GM23248 (cell line): ENCODE measurements at regions not wholly inside any gene's neighbourhood (a gene's known extent, or its start where the extent isn't known, plus 50 kb on each side); places are given as distances from the start of the nearest gene placed in this dataset.

ENCODE experiments used
- DNase-seq: peaks from one replicate; pipeline ENCODE4 v3.0.0-alpha.2; 2015
- H2AFZ ChIP-seq: fragments of 200-600 bp; sonication (generic); 2 replicates; pipeline ENCODE4 v1.6.1; 2016; ENCODE audit warnings: antibody characterized with exemption
- H3F3A ChIP-seq: fragments of 200-600 bp; sonication (generic); 2 replicates; pipeline ENCODE4 v1.6.1; 2016; ENCODE audit warnings: mild to moderate bottlenecking, antibody characterized with exemption, mixed run types; ENCODE audit not compliant: insufficient read depth
- H3K27ac ChIP-seq: fragments of 200-600 bp; sonication (generic); 2 replicates; pipeline ENCODE4 v1.5.1; 2016; ENCODE audit warnings: mild to moderate bottlenecking
- H3K27me3 ChIP-seq: fragments of 200-600 bp; sonication (generic); replicated peaks from 2 replicates; pipeline ENCODE4 v1.6.1; 2016; ENCODE audit warnings: mild to moderate bottlenecking; ENCODE audit not compliant: insufficient read depth
- H3K36me3 ChIP-seq: fragments of 200-600 bp; sonication (generic); 2 replicates; pipeline ENCODE4 v1.6.1; 2016; ENCODE audit warnings: low read depth, mild to moderate bottlenecking
- H3K4me1 ChIP-seq: fragments of 200-600 bp; sonication (generic); 2 replicates; pipeline ENCODE4 v1.6.1; 2016; ENCODE audit warnings: mild to moderate bottlenecking; ENCODE audit not compliant: insufficient read depth
- H3K4me2 ChIP-seq: fragments of 200-600 bp; sonication (generic); one replicate; pipeline ENCODE4 v1.6.1; 2016; ENCODE audit warnings: mild to moderate bottlenecking; ENCODE audit not compliant: unreplicated experiment
- H3K4me3 ChIP-seq: fragments of 200-600 bp; sonication (generic); 2 replicates; pipeline ENCODE4 v1.5.1; 2016; ENCODE audit warnings: mild to moderate bottlenecking
- H3K79me2 ChIP-seq: fragments of 200-600 bp; sonication (generic); 2 replicates; pipeline ENCODE4 v1.6.1; 2016; ENCODE audit warnings: mild to moderate bottlenecking; ENCODE audit not compliant: insufficient read depth
- H3K9ac ChIP-seq: fragments of 200-600 bp; sonication (generic); 2 replicates; pipeline ENCODE4 v1.6.1; 2016; ENCODE audit warnings: mild to moderate bottlenecking
- H3K9me2 ChIP-seq: fragments of 200-600 bp; sonication (generic); 2 replicates; pipeline ENCODE4 v1.6.1; 2016; ENCODE audit warnings: mixed run types, mild to moderate bottlenecking, moderate library complexity; ENCODE audit not compliant: insufficient read depth
- H3K9me3 ChIP-seq: fragments of 200-600 bp; sonication (generic); one replicate; pipeline ENCODE4 v1.6.1; 2017; ENCODE audit warnings: low read depth
- H4K20me1 ChIP-seq: fragments of 200-600 bp; sonication (generic); 2 replicates; pipeline ENCODE4 v1.6.0; 2016; ENCODE audit not compliant: insufficient read depth
- EZH2 ChIP-seq: fragments of 200-600 bp; sonication (generic); IDR thresholded peaks from 2 replicates; pipeline ENCODE4 v1.6.1; 2018; ENCODE audit warnings: antibody characterized with exemption, mild to moderate bottlenecking; ENCODE audit not compliant: insufficient read depth, poor library complexity, severe bottlenecking
- EZH2phosphoT487 ChIP-seq: fragments of 200-600 bp; sonication (generic); IDR thresholded peaks from 2 replicates; pipeline ENCODE4 v1.6.1; 2018; ENCODE audit warnings: antibody characterized with exemption, moderate library complexity, mild to moderate bottlenecking, low read depth; ENCODE audit not compliant: insufficient read depth
- WGBS, 2 experiments: methylation state at CpG; one replicate each; pipeline ENCODE4 v1.1.6; 2015 to 2017; ENCODE audit warnings: low lambda C conversion rate in 2 of 2, low coverage in 1 of 2; ENCODE audit errors: missing lambda C conversion rate in 2 of 2; 5-methylcytosine and 5-hydroxymethylcytosine counted together
- in situ Hi-C: fragments of 300-500 bp; cut with MboI; formaldehyde crosslinking; loops from 2 replicates; pipeline ENCODE4 v1.15.0; 2020

DNA sequence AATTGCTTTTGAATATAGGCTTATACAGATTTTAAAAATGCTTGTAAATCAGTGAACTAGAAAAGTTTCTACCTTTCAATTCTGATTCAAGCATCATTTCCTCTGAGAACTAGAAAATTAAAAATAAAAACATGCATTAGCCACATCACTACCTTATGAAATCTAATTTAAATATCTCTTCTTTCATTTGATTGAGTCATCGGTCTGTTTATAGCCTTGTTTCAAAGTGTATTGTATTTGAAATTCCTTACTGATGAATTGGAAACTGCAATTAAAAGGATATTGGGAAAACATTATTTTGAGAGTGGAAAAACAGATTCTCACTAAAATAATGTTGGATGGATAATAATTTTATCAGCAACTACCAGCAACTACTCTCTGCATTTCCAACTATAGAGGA is 717.7 kb upstream of the FAM98A start:
- H3F3A ChIP-seq, result no peaks in the 10 kb centered on the region
- H3K4me2 ChIP-seq, result no peak overlapping the region
- no peaks in the 10 kb centered on the region for H3K27me3 ChIP-seq
- no peaks in the 10 kb centered on the region for H3K4me1 ChIP-seq
- no peaks in the 10 kb centered on the region for H3K9me2 ChIP-seq
- H4K20me1 ChIP-seq, result no peaks in the 10 kb centered on the region
- no peaks in the 10 kb centered on the region for H3K36me3 ChIP-seq
- TF ChIP-seq EZH2 (no peak), EZH2phosphoT487 (no peak)
- H3K27ac ChIP-seq, result no peak overlapping the region
- no peaks in the 10 kb centered on the region for H3K79me2 ChIP-seq
- no peak overlapping the region for H3K4me3 ChIP-seq
- no peak overlapping the region for H3K9ac ChIP-seq
- in situ Hi-C loops, result no loop called here
- DNase-seq, result no peak
- 31 to 38% methylated on average over 1 of the region's 1 CpG for WGBS, 2 experiments
- H3K9me3 ChIP-seq, result no peaks in the 10 kb centered on the region
- H2AFZ ChIP-seq, result no peak overlapping the region

DNA sequence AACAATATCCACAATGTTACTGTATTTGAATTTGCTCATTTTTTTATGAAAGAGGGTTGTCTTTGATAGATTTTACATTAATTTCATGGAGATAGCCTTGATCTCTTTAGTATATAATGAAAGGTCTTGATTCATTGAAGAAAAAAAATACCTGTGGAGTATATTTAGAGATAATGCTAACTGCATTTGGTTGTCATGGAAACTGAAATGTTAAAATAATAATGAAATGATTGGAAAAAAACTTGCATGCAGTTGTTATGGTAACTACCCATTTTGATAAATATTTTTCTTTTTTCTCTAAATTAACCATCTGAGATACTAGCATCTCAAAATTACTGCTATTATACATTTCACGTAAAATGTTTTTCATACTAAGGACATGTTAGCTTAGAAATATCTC is 712.7 kb upstream of the FAM98A start:
- no peaks in the 10 kb centered on the region for H3K4me1 ChIP-seq
- DNase-seq, result no peak
- no peak overlapping the region for H3K4me3 ChIP-seq
- H3F3A ChIP-seq, result no peaks in the 10 kb centered on the region
- no peaks in the 10 kb centered on the region for H3K79me2 ChIP-seq
- in situ Hi-C loops, result no loop called here
- no peak overlapping the region for H2AFZ ChIP-seq
- H4K20me1 ChIP-seq, result no peaks in the 10 kb centered on the region
- TF ChIP-seq EZH2phosphoT487 (no peak), EZH2 (no peak)
- no peaks in the 10 kb centered on the region for H3K9me3 ChIP-seq
- H3K36me3 ChIP-seq, result no peaks in the 10 kb centered on the region
- H3K27ac ChIP-seq, result no peak overlapping the region
- no peaks in the 10 kb centered on the region for H3K27me3 ChIP-seq
- H3K9me2 ChIP-seq, result no peaks in the 10 kb centered on the region
- no peak overlapping the region for H3K9ac ChIP-seq
- H3K4me2 ChIP-seq, result no peak overlapping the region
- WGBS, 2 experiments, result 22% methylated on average over 1 of the region's 1 CpG

GRCh38 chr2:34308140-34308539 is 709.0 kb upstream of the FAM98A start:
- no peaks in the 10 kb centered on the region for H3K79me2 ChIP-seq
- no peak overlapping the region for H3K9ac ChIP-seq
- no peaks in the 10 kb centered on the region for H3K9me3 ChIP-seq
- H3K4me3 ChIP-seq, result no peak overlapping the region
- no peak for TF ChIP-seq EZH2phosphoT487
- no peaks in the 10 kb centered on the region for H3K27me3 ChIP-seq
- no peak overlapping the region for H2AFZ ChIP-seq
- H3K9me2 ChIP-seq, result no peaks in the 10 kb centered on the region
- H3K36me3 ChIP-seq, result no peaks in the 10 kb centered on the region
- no peaks in the 10 kb centered on the region for H3K4me1 ChIP-seq
- H4K20me1 ChIP-seq, result no peaks in the 10 kb centered on the region
- WGBS, 2 experiments, result 56 to 70% methylated on average over 2 of the region's 2 CpGs
- H3F3A ChIP-seq, result no peaks in the 10 kb centered on the region
- no peak for DNase-seq
- H3K27ac ChIP-seq, result no peak overlapping the region
- H3K4me2 ChIP-seq, result no peak overlapping the region
- in situ Hi-C loops, result no loop called here

DNA sequence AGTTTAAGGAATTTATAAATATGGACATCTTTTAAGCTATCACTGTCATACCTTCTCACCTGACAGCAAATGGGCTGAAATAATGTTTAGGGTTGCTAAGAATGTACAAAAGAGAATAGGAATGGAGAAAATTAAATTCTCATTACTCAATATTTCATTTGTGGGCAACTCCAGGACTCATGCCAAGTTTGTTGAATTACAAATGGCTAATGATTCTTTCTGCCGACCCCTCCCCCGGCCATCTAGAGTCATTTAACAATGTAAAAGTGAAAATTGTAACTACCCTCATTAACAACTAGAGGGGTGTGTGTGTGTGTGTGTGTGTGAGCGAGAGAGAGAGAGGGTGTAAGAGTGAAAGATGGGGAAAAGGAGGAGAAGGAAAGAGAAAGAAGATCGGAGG is 708.5 kb upstream of the FAM98A start:
- in situ Hi-C loops, result no loop called here
- Histone ChIP-seq H3K4me3 (no peak overlapping the region), H3K9me2 (no peaks in the 10 kb centered on the region), H4K20me1 (no peaks in the 10 kb centered on the region), H2AFZ (no peak overlapping the region), H3K36me3 (no peaks in the 10 kb centered on the region), H3K27me3 (no peaks in the 10 kb centered on the region), H3K4me1 (no peaks in the 10 kb centered on the region), H3K4me2 (no peak overlapping the region), H3K79me2 (no peaks in the 10 kb centered on the region), H3K9me3 (no peaks in the 10 kb centered on the region), H3K9ac (no peak overlapping the region), H3F3A (no peaks in the 10 kb centered on the region), H3K27ac (no peak overlapping the region)
- 10 to 14% methylated on average over 4 of the region's 4 CpGs for WGBS, 2 experiments
- no peak for TF ChIP-seq EZH2
- no peak for TF ChIP-seq EZH2phosphoT487
- no peak for DNase-seq

GRCh38 chr2:34306745-34307144 is 707.6 kb upstream of the FAM98A start:
- H3K4me3 ChIP-seq, result no peak overlapping the region
- TF ChIP-seq EZH2 (no peak), EZH2phosphoT487 (no peak)
- no peak overlapping the region for H3K9ac ChIP-seq
- no peaks in the 10 kb centered on the region for H3K9me3 ChIP-seq
- no peaks in the 10 kb centered on the region for H3K79me2 ChIP-seq
- no peaks in the 10 kb centered on the region for H4K20me1 ChIP-seq
- no peak overlapping the region for H2AFZ ChIP-seq
- no peak overlapping the region for H3K27ac ChIP-seq
- no peak overlapping the region for H3K4me2 ChIP-seq
- H3K27me3 ChIP-seq, result no peaks in the 10 kb centered on the region
- in situ Hi-C loops, result no loop called here
- no peaks in the 10 kb centered on the region for H3K4me1 ChIP-seq
- no peaks in the 10 kb centered on the region for H3K36me3 ChIP-seq
- no peaks in the 10 kb centered on the region for H3K9me2 ChIP-seq
- no peak for DNase-seq
- no peaks in the 10 kb centered on the region for H3F3A ChIP-seq
